Left ventricle myocardium superior (tissue), 1 donor: ENCODE measurements at regions not wholly inside any gene's neighbourhood (a gene's known extent, or its start where the extent isn't known, plus 50 kb on each side); places are given as distances from the start of the nearest gene placed in this dataset.

Experiments used
- ATAC-seq: fragments of 200-7000 bp; cut with Tn5 transposase; one replicate; pipeline ENCODE4 v1.9.1; 2020; ENCODE audit warnings: mild to moderate bottlenecking, moderate library complexity
- DNase-seq: peaks from one replicate; pipeline ENCODE4 v3.0.0-alpha.2; 2020
- intact Hi-C: fragments of 100-400 bp; cut with micrococcal nuclease; formaldehyde crosslinking; loops from one replicate; pipeline ENCODE4 v1.11.0; 2022
- donor health status: DM: no; HTN: yes; CAD: no; lungs with severe emphysema.

DNA sequence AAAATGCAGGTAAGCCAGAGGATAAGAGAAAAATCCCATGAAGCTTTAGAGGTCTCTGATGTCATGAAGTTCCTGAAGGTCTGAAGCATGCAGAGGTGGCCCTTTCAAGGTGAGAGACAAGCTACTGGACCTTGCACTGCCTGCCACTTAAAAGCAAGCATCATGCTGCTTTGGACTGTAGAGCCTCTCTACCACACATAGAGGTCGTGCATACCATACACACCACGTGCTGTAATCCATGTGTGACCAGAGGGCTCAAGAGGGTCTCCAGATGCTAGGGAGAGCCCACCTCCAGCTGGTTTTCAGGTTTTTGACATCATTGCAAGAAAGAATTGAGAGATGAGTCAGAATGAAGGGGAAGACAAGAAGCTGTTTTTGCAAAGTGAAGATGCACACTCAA is 436.4 kb downstream of the TCERG1L start:
- ATAC-seq (no peak), DNase-seq (no peak)
- intact Hi-C loops: no loop called here

DNA sequence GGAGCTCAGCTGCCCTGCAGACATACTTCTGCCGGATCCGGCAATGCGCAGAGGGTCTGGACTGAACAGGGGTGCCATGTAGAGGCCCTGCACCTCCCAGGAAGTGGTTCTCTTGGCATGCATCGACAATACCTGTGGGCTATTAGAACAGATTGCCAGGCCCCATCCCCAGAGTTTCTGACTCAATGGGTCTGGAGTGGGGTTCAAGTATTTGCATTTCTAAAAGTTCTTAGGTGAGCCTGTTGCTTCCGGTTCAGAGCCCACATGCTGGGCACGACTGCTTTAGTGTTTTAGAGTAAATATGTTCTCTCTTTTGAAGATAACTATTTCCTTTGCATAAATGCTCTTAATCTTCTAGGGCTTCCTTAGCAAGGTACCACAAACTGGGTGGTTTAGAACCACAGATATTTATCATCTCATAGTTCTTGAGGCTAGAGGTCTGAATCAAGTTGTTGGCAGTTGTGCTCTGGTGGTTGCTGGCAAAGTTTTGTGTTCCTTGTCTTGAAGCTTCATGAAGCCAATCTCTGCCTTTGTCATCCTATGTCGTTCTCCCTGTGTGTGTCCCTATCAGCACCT is 435.5 kb downstream of the TCERG1L start:
- intact Hi-C loops: no loop called here
- ATAC-seq (no peak), DNase-seq (no peak)

DNA sequence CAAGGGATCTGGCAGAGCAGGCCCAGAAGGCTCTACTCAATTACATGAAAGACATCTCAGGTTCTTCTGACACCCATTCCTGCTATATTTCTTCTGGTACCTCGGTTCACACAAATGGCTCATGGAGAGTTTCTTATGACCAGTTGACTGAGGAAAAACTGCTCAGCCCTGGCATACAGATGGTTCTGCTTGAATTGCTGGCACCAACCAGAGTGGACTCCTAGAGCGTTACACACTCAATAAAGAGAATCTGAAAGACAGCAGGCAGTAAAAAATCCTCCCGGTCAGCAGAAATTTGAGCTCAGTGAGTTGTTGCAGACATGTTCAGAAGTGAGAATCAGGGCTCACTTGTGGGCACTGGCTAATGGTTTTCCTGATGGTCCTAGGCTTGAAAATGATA is 434.4 kb downstream of the TCERG1L start:
- DNase-seq (no peak), ATAC-seq (no peak)
- intact Hi-C loops: no loop called here

DNA sequence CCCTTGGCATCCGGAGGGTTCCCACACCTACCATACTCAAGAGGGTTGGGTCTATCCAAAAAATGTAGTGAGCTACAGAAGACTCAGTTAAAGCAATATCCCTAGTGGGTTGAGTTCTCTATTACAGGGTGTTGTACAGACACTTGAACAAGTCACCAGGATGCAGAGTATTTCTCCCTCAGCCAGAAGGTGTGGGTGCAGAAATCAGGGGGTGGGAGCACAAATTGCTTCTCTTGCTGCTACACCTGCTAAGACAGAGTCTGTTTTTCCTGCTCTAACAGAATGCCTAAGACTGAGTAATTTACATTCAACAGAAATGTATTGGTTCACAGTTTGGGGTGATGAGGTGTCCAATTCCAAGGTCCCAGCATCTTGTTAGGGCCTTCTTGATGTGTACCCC is 433.4 kb downstream of the TCERG1L start:
- intact Hi-C loops: no loop called here
- DNase-seq: no peak
- ATAC-seq: no peak

DNA sequence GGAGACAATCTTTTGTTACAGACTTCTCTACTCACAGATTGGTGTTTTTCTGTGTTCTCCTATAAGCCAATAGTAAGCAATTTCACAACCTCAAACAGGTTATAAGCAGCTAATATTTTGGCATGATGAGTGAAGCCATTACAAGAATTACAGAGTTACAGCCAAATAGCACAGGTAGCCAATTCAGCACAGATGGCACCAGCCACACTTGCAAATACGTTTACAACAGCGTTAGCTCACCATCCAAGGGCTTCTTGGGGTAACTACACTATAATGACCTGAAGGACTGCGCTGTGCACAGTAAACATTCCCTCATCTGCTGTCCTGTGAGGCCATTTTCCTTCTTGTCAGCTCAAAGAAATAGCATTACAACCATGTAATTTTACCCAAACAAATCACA is 428.6 kb downstream of the TCERG1L start:
- DNase-seq: no peak
- intact Hi-C loops: no loop called here
- no peak for ATAC-seq

DNA sequence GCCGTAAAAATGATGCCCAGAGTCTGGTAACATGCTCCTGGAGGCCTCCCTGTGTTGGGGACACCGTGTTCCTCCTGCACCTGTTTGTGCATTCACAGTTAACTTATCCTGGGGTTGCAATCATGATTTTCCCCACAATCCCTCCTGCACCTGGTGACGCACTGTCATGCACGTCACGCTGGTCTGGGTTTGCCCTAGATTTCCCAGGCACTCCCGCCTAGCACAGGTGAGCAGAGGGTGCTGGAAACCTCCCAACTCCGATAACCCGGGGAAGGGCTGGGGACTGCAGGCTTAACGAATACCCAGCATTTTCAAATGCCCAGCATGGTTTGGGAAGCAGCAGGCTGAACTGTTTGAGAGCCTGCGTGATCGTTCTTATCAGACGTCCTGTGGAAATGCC is 427.1 kb downstream of the TCERG1L start:
- DNase-seq: no peak
- ATAC-seq: no peak
- intact Hi-C loops: no loop called here

DNA sequence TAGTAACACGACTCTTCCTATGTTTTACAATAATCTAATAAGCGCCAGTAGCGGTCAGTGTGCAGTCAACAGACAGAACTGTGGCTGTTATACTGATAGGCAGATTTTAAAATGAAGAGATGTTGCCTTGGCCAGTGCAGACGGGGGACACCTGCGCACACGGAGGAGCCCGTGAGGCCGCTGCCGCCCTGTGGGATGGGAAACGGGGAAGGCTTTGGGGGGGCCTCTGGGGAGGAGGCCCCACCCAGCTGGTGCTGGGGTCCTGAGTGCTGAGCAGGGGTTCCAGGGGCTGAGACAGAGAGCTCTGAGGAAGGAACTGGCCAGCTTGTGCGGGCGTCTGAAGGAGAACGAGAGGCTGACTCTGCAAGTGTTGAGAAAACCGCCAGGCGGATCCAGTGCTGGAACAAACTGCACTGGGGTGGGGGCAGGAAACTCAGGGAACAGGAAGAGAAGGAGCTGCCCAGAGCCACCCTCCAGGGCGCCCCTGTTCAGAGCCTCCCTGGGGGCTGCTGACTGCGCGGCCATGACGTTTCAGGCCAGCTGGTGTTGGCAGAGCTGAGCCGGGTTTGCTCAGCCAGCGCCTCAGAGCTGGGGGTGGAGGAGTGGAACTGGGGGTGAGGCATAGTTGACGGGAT is 426.4 kb downstream of the TCERG1L start:
- intact Hi-C loops: no loop called here
- ATAC-seq (no peak), DNase-seq (no peak)

DNA sequence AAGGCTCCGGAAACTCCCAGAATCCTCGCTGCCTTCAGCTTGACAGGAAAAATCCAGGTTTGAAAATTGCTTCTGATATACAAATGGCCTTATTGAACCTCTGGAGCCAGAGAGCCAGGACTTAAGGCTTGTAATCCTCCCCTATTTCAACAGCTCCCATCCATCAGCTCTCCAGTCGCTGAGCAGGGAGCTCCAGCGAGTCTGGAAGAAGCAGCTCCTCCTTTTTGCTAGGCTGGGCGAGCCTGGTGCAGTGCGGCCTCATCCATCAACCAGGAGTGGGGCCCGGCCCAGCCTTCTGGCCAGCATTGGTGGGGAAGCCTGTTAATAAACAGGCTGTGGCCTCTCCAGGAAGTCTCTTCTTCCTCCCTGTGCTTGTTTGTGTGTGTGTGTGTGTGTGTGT is 424.4 kb downstream of the TCERG1L start:
- no peak for ATAC-seq
- no peak for DNase-seq
- intact Hi-C loops: no loop called here

DNA sequence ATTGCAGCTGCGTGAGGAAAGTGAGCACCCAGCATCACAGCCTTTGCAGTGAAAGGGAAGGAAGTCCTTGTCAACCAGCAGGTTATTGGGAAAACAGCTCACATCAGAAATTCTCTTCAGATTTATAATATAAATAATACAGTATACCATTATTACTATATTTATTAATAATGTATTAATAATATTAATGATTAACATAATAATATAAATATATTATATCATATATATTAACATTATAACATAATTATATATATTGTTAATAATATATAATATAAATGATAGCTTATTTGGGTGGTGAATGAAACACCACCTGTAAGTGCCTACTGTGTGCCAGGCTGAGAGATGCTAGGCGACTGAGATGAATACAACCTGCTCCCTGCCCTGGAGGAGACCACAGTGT is 423.0 kb downstream of the TCERG1L start:
- intact Hi-C loops: no loop called here
- no peak for ATAC-seq
- DNase-seq: no peak

DNA sequence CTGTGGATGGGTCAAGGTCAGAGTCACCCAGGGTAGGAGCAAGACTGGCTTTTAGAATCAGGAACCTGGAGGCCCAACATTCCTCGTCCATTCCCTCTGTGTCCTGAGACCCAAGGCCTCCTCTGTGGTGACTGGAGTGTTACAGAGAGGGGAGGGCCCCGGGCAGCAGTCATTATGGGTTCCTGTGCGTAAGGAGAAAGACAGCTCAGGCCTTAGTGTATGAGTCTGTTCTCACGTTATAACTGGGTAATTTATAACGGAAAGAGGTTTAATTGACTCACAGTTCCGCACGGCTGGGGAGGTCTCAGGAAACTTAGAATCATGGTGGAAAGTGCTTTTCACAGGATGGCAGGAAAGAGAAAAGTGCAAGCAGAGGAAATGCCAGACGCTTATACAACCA is 422.3 kb downstream of the TCERG1L start:
- intact Hi-C loops: no loop called here
- ATAC-seq (no peak), DNase-seq (no peak)

DNA sequence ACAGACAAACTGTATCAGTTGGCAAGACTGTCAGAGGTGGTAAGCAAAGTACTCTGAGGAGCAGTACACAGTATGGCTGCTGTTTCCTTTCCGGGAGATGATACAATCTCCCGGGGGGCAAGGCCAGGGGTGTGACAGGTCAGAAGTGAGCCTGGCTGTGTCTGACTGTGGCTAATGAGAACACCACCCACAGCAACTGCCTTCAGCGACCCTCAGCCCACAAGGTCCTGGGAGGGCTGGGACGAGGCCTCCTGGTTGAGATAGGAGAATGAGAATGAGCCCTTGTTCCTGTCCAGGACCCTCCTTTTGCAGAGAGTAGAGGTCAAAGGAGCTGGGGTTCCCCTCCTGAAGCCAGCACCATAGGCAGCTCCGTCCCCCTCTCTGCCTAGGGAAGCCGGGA is 421.7 kb downstream of the TCERG1L start:
- ATAC-seq (no peak), DNase-seq (no peak)
- intact Hi-C loops: no loop called here

DNA sequence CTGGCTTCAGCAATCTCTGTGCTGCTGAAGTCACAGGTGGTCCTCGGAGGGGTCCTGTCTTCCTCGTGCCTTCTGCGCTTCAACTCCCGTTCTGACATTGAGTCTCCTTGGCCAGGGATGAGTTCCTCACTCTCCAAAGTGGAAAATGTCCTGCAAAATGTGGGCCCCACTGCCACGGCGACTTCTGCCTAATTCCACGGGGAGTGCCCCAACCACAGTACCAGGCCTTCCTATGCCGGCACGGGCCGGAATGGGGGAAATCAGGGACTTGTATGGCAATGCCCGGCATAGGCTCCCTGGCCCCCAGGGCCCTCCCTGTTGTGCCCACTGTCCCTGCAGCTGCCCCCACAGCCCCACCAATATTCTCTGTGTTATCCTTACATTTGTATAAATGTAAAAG is 420.5 kb downstream of the TCERG1L start:
- intact Hi-C loops: no loop called here
- ATAC-seq: no peak
- DNase-seq: no peak

DNA sequence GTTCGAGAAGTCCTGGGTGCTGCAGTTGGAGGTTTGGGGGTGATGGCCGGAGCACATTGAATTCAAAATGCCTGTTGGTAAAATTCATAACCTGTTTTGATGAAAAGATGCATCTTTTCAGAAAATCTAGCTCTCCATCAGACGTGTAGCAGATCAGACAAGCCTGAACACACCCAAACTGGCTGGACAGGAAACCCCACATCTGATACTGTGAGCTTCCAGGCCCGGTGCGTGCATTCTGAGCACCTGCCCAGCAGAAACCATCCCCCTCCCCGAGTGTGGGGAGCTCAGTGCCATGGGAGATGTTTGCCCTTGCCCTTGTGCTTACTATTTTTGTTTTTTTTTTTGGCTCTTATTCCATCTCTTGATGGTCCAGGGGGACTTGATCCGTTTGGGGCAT is 417.1 kb downstream of the TCERG1L start:
- intact Hi-C loops: no loop called here
- ATAC-seq: no peak

DNA sequence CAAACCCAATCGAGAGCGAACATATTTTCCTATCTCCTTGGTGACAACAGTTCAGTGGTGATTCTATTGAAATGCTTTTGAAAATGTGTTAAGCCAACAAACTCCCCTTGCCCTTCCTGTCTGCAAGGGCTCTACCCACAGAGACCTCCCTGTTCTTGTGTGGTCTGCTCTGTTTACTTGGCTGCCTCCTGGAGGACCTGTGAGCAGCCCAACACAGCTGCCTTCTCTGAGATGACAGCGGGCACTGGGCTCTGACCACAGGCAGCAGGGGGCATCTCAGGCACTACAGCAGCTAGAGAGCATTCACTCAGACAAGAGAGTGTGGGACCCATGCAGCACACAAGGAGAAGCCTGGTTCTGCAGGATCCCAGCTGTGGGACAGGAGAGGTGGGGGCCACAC is 416.4 kb downstream of the TCERG1L start:
- DNase-seq: no peak
- intact Hi-C loops: no loop called here
- no peak for ATAC-seq

More for the DNA sequence above, 417.1 kb downstream of the TCERG1L start:
- DNase-seq: no peak

DNA sequence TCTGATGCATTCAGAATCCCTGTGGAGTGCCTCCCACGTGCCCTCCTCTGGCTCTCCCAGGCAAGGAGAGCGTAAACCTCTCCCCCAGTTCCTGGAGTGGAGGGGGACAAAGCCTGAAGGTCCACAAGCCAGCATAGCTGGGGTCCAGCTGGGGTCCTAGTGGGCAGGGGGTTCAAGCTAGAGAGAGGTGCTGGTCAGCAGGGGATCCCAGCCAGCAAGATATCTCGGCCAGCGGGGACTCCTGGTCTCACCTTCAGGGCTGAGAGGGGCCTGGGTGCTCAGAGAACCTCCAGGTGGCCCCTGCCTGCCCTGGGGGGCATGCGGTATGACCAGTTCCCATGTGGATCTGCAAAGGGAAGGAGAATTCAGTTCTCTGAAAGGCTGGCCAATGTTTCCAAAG is 413.7 kb downstream of the TCERG1L start:
- no peak for ATAC-seq
- DNase-seq: no peak
- intact Hi-C loops: no loop called here

DNA sequence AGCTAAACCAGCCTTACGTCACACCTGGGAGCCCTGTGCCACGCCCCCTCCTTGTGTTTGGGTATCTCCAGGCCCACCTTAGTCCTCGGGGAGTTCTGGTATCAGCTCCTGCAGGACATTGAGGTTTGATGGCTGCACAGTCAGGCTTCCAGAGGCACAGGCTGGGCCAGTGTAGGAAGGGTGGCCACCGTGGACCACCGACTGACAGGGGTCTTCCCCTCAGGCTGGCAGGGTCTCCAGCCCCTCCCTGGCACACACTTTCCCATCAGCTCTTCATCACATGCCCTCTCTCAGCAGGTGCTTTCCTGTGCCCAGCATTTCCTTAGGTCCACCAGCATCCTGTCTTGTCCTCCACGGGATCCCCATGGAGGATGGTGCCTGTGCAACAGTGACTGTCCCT is 413.1 kb downstream of the TCERG1L start:
- intact Hi-C loops: no loop called here
- no peak for ATAC-seq
- DNase-seq: no peak

DNA sequence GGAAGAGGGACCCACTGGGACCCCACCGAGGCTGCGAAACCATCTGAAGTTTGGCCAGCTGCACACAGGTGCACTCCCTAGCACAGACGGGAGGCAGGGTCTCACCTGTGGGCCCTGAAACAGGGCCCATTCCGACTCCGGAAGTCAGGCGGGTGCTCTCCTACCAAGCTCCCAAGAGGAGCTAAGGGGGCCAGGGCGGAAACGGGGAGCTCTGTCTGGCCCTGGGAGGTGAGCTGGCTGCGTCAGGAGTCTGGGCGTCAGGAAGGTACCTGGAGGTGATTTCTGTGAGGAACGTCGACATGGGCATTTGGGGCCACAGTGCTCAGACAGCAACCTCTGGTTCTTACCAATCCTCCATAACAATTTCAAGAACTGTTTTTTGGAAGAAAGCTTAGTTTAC is 411.7 kb downstream of the TCERG1L start:
- DNase-seq (no peak), ATAC-seq (no peak)
- intact Hi-C loops: no loop called here

DNA sequence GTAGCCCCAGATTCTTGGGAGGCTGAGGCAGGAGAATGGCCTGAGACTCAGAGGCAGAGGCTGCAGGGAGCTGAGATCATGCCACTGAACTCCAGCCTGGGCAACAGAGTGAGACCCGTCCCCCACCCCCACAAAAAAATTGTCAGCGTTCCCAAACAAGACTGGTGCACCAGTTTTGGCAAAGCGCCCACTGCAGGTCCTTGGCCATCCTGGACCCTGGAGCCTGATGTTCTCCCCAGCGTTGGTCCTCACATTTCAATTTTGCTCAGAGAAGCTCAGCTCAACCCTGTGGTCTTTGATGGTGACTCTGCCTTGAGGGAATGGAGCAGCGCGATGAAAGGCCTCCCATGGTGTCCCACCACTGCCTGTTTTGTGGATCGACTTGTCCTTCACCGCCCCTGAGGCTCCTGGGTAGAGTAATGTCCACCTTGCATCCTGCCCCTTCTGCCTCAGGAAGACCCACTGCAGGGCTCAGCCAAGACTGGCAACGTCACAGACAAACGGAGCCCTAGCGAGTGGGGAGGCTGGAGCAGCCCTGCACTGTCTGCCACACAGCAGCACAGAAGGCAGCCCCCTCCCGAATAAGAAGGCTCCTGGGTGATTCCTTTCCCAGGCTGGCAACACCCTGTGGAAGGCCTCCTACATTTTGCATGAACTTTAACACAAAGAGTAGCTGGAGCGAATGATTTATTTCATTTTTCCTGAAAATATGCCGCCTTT is 410.9 kb downstream of the TCERG1L start:
- no peak for DNase-seq
- intact Hi-C loops: no loop called here

DNA sequence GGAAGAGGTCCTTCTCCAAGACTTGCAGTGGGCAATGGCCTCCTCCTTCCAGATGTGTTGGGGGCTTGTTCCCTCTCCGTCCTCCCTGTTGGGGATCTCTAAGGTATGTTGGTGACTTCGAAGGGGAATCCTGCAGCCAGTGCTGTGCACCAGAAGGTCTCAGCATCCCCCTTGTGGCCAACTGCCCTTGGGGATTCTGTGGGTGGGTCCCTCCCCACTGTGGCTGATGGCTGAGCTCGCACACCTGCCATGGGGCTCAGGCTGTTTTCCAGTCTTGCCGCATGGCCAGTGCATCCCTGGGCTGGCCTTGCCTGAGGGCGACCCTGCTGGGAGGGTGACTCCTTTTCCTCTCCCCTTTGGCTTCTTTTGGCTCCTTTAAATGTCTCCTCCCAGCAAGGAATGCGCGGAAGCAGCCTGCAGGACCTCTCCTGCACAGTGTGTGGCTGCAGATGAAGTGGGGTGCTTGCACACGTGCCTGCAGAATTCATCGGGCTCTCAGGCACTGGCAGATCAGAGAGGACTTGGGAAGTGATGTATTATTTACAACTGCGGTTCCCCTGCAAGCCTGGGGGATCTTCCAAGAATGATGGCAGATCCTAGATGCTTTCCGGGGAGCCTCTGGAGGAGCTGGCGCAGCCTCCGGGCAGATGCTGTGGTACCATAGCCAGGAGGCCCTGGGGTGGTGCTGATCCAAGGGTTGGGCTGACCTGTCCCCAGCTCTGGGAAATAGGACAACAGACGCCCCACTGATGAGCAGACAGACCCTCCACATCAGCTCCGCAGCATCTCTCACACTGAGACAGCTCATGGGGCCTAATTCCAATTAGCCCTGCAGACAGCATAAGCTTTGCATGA is 410.0 kb downstream of the TCERG1L start:
- no peak for ATAC-seq
- intact Hi-C loops: no loop called here
- DNase-seq: no peak

More for the DNA sequence above, 410.9 kb downstream of the TCERG1L start:
- no peak for ATAC-seq

DNA sequence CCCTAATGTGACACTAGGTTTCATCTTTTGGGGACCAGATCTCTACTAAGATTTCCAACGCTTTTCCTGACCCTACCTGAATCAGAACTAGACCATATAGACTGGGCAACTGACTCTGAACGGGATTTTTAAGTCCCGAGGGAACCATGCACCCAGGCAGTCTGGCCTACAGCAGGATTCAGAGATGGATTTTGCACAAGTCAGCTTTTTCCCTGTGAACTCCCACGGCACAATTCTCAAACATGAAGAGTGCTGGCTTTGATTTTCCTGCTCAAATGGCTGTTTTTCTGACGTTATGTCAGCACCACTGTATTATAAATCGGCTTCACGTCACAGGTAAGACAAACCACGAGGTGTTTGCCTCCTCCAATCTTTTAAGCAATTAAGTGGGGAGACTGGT is 409.1 kb downstream of the TCERG1L start:
- intact Hi-C loops: no loop called here
- no peak for ATAC-seq

More for the DNA sequence above, 409.1 kb downstream of the TCERG1L start:
- no peak for DNase-seq
